ENCODE measurements at regions not wholly inside any gene's neighbourhood (a gene's known extent, or its start where the extent isn't known, plus 50 kb on each side); places are given as distances from the start of the nearest gene placed in this dataset.
"Not testable (repeated sequence)": the region's sequence is repeated elsewhere in the genome, so short reads cannot be mapped to it uniquely, and the experiment has no call there.

GRCh38 chr5:1732945-1733344, 66.7 kb downstream of the MRPL36 start:
- Histone ChIP-seq H3K4me2 (ENCODE audit: low read length) (no peak overlapping the region), H3K79me2 (ENCODE audit: insufficient read depth, low read depth, low read length) (no peaks in the 10 kb centered on the region), H3K36me3 (ENCODE audit: insufficient read depth, low read length) (no peaks in the 10 kb centered on the region), H2AFZ (ENCODE audit: low read length) (no peak overlapping the region), H3K9me3 (ENCODE audit: low read length) (no peaks in the 10 kb centered on the region), H4K20me1 (ENCODE audit: insufficient read depth, low read length) (no peaks in the 10 kb centered on the region), H3K4me3 (ENCODE audit: low read depth, low read length, poor library complexity, severe bottlenecking) (no peak overlapping the region), H3K27ac (ENCODE audit: low read depth, low read length, poor library complexity, severe bottlenecking) (no peak overlapping the region), H3K9me2 (ENCODE audit: insufficient read depth, low read length) (no peaks in the 10 kb centered on the region), H3K4me1 (ENCODE audit: insufficient read depth, low read length, poor library complexity, severe bottlenecking) (no peaks in the 10 kb centered on the region)
- BruUV-seq (replicated peaks) = no TSS peak
- intact Hi-C loops (cut with micrococcal nuclease; ENCODE audit: unreplicated experiment) = no loop called here
- ChIA-PET POLR2A (no interaction called here), CTCF (ENCODE audit: unreplicated experiment) (no interaction called here)
- no peak for DNase-seq (ENCODE audit: low spot score)
- TF ChIP-seq CTCF (conservative IDR thresholded peaks at IDR 0.05; ENCODE audit: low read length) (no peak), EZH2phosphoT487 (IDR thresholded peaks at IDR 0.05; ENCODE audit: borderline replicate concordance, low read depth, low read length) (no peak)

DNA sequence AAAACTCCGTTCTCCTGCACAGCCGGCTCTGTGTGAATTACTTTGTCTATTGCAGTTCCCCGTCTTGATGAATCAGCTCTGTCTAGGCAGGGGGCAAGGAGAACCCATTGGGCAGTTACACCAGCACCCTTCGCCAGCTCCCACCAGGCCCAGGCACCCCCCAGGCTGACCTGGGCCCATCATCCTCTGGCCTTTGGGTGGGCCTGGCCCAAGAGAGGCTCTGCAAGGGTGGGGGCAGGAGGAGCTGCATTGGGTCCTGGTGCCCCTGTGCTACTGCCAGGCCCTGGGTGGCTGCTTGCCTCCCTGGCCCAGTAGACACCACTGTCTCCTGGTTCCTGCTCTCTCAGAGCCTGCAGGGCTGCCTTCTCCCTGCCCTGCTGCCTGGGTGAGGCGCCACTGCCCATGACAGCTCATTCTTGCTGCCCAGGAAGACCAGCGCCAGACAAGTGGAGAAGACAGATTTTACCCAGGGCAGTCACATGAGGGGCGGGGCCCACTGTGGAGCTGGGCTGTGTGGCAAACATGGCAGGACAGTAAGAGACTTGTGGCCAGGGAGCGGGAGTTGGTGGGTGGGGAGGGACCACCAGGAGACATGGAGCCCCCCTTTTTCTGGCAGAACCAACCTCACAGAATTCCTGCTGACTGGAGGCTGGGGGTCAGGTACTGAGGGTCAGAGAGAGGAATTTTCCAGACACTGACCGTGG, 67.2 kb downstream of the MRPL36 start:
- ChIA-PET CTCF (ENCODE audit: unreplicated experiment) (no interaction called here), POLR2A (interaction anchor here (0.7 kb wide), 1 partner anchor 857 kb away, joined by 3 read pairs; no protein-coding TSS in a partner anchor)
- H3K4me3 ChIP-seq (ENCODE audit: low read depth, low read length, poor library complexity, severe bottlenecking) = no peak overlapping the region
- H2AFZ ChIP-seq (ENCODE audit: low read length) = no peak overlapping the region
- H3K36me3 ChIP-seq (ENCODE audit: insufficient read depth, low read length) = no peaks in the 10 kb centered on the region
- DNase-seq (ENCODE audit: low spot score) = no peak
- no peaks in the 10 kb centered on the region for H3K9me3 ChIP-seq (ENCODE audit: low read length)
- H3K4me2 ChIP-seq (ENCODE audit: low read length) = no peak overlapping the region
- no peaks in the 10 kb centered on the region for H3K79me2 ChIP-seq (ENCODE audit: insufficient read depth, low read depth, low read length)
- H3K27ac ChIP-seq (ENCODE audit: low read depth, low read length, poor library complexity, severe bottlenecking) = no peak overlapping the region
- no TSS peak for BruUV-seq (replicated peaks)
- no peaks in the 10 kb centered on the region for H4K20me1 ChIP-seq (ENCODE audit: insufficient read depth, low read length)
- intact Hi-C loops (cut with micrococcal nuclease; ENCODE audit: unreplicated experiment) = no loop called here
- no peaks in the 10 kb centered on the region for H3K4me1 ChIP-seq (ENCODE audit: insufficient read depth, low read length, poor library complexity, severe bottlenecking)
- TF ChIP-seq CTCF (conservative IDR thresholded peaks at IDR 0.05; ENCODE audit: low read length) (no peak), EZH2phosphoT487 (IDR thresholded peaks at IDR 0.05; ENCODE audit: borderline replicate concordance, low read depth, low read length) (no peak)
- no peaks in the 10 kb centered on the region for H3K9me2 ChIP-seq (ENCODE audit: insufficient read depth, low read length)

DNA sequence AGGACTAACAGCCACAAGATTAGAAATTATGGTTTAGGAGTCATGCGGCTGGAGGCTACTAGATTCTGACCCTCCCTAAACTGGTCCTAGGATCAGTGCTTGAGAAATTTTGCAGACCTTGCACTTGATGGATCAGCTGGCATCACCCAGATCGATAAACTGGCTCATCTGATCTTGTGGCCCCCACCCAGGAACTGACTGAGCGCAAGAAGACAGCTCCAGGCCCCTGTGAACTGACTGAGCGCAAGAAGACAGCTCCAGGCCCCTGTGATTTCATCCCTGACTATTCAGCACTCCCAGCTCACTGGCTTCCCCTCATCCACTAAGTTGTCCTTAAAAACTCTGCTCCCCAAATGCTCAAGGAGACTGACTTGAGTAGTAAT, 67.8 kb downstream of the MRPL36 start:
- H4K20me1 ChIP-seq (ENCODE audit: insufficient read depth, low read length); H3K79me2 ChIP-seq (ENCODE audit: insufficient read depth, low read depth, low read length); H3K4me1 ChIP-seq (ENCODE audit: insufficient read depth, low read length, poor library complexity, severe bottlenecking); H2AFZ ChIP-seq (ENCODE audit: low read length); H3K36me3 ChIP-seq (ENCODE audit: insufficient read depth, low read length); CTCF ChIA-PET (ENCODE audit: unreplicated experiment); BruUV-seq (replicated peaks); H3K9me3 ChIP-seq (ENCODE audit: low read length); H3K4me3 ChIP-seq (ENCODE audit: low read depth, low read length, poor library complexity, severe bottlenecking); H3K27ac ChIP-seq (ENCODE audit: low read depth, low read length, poor library complexity, severe bottlenecking); H3K9me2 ChIP-seq (ENCODE audit: insufficient read depth, low read length); H3K4me2 ChIP-seq (ENCODE audit: low read length); intact Hi-C loops (cut with micrococcal nuclease; ENCODE audit: unreplicated experiment); DNase-seq (ENCODE audit: low spot score): not testable (repeated sequence)
- POLR2A ChIA-PET = interaction anchor here (0.7 kb wide), 1 partner anchor 857 kb away, joined by 3 read pairs; no protein-coding TSS in a partner anchor

Measured in OCI-LY7 (cell line).